ENCODE measurements at regions not wholly inside any gene's neighbourhood (a gene's known extent, or its start where the extent isn't known, plus 50 kb on each side); places are given as distances from the start of the nearest gene placed in this dataset.

DNA sequence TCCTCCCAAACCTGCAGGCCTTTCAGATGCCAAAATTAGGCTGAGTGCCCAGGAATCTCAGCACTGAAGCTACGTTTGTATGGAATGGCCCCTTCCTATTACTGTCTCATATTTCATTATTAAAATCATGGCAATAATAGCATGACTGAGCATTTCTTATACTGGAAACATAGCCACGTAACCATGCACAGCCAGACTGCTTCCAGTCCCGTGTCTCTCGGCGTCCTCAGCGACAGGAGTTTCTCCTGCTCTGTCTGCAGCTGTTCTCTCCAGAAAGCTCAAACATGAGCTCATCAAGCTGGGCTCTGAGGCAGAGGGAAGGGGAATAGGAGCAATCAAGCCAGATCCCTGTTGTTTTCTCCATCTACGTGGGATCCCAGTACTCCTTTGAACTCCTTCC lies 104.0 kb downstream of the CDC7 start:
- TF ChIP-seq, protein P1, sequence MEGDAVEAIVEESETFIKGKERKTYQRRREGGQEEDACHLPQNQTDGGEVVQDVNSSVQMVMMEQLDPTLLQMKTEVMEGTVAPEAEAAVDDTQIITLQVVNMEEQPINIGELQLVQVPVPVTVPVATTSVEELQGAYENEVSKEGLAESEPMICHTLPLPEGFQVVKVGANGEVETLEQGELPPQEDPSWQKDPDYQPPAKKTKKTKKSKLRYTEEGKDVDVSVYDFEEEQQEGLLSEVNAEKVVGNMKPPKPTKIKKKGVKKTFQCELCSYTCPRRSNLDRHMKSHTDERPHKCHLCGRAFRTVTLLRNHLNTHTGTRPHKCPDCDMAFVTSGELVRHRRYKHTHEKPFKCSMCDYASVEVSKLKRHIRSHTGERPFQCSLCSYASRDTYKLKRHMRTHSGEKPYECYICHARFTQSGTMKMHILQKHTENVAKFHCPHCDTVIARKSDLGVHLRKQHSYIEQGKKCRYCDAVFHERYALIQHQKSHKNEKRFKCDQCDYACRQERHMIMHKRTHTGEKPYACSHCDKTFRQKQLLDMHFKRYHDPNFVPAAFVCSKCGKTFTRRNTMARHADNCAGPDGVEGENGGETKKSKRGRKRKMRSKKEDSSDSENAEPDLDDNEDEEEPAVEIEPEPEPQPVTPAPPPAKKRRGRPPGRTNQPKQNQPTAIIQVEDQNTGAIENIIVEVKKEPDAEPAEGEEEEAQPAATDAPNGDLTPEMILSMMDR (IDR thresholded peaks at IDR 0.05): no peak
- no peak for TF ChIP-seq POLR2A (IDR thresholded peaks at IDR 0.05)

All from uterus (tissue), 2 donors.